ENCODE measurements at regions not wholly inside any gene's neighbourhood (a gene's known extent, or its start where the extent isn't known, plus 50 kb on each side); places are given as distances from the start of the nearest gene placed in this dataset.

GRCh38 chr15:87567406-87568030 is 689.0 kb downstream of the NTRK3 start:
- no peaks in the 10 kb centered on the region for H3K36me3 ChIP-seq (replicated peaks in 1 of 2; ENCODE audit: control insufficient read depth in 1 of 2, insufficient read depth in 2 of 2, low read length in 2 of 2)
- H3K4me2 ChIP-seq (ENCODE audit: low read depth, low read length) = no peak overlapping the region
- peaks cover 88% of the 10 kb centered on the region for H3K9me3 ChIP-seq (ENCODE audit: low read length)
- H2AFZ ChIP-seq (ENCODE audit: low read length) = no peak overlapping the region
- ATAC-seq = no peak
- POLR2A ChIA-PET = no interaction called here
- no peaks in the 10 kb centered on the region for H4K20me1 ChIP-seq (ENCODE audit: insufficient read depth, low read length)
- WGBS (ENCODE audit: low lambda C conversion rate) = 21% methylated on average over 3 of the region's 3 CpGs
- FAIRE-seq = no peak
- no peak for DNase-seq (ENCODE audit: low spot score)
- H3K79me2 ChIP-seq (ENCODE audit: insufficient read depth, low read length) = no peaks in the 10 kb centered on the region
- CTCF ChIA-PET (ENCODE audit: low intra/inter-chr PET ratio, low total read pairs) = no interaction called here
- H3K4me3 ChIP-seq (replicated peaks in 1 of 3; ENCODE audit: insufficient read depth in 1 of 3, low read depth in 2 of 3, low read length in 3 of 3) = no peak overlapping the region
- no peak overlapping the region for H3K27ac ChIP-seq (ENCODE audit: extremely low read length, insufficient read depth, low read length)
- TF ChIP-seq HIVEP1 (CRISPR knock-in tag; IDR thresholded peaks at IDR 0.05) = no peak
- TF ChIP-seq SKI (IDR thresholded peaks at IDR 0.05; ENCODE audit: partially characterized antibody) = no peak
- TF ChIP-seq TARDBP (CRISPR knock-in tag; IDR thresholded peaks at IDR 0.05) = no peak
- TF ChIP-seq PRDM4 (CRISPR knock-in tag; IDR thresholded peaks at IDR 0.05; ENCODE audit: borderline replicate concordance) = no peak
- no peak for TF ChIP-seq ZNF256 (CRISPR knock-in tag; conservative IDR thresholded peaks at IDR 0.05)
- no peak for TF ChIP-seq ZNF652 (CRISPR knock-in tag; IDR thresholded peaks at IDR 0.05; ENCODE audit: borderline replicate concordance, low read depth)
- TF ChIP-seq ZNF253 (CRISPR knock-in tag; IDR thresholded peaks at IDR 0.05; ENCODE audit: borderline replicate concordance) = no peak
- no peak for TF ChIP-seq KLF9 (CRISPR knock-in tag; IDR thresholded peaks at IDR 0.05; ENCODE audit: low read depth)
- TF ChIP-seq, protein P1, sequence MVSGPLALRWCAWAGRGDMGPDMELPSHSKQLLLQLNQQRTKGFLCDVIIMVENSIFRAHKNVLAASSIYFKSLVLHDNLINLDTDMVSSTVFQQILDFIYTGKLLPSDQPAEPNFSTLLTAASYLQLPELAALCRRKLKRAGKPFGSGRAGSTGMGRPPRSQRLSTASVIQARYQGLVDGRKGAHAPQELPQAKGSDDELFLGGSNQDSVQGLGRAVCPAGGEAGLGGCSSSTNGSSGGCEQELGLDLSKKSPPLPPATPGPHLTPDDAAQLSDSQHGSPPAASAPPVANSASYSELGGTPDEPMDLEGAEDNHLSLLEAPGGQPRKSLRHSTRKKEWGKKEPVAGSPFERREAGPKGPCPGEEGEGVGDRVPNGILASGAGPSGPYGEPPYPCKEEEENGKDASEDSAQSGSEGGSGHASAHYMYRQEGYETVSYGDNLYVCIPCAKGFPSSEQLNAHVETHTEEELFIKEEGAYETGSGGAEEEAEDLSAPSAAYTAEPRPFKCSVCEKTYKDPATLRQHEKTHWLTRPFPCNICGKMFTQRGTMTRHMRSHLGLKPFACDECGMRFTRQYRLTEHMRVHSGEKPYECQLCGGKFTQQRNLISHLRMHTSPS (CRISPR knock-in tag; IDR thresholded peaks at IDR 0.05; ENCODE audit: low read depth) = no peak
- TF ChIP-seq CCDC6 (CRISPR knock-in tag; IDR thresholded peaks at IDR 0.05) = no peak
- no peak for TF ChIP-seq ZNF282 (IDR thresholded peaks at IDR 0.05; ENCODE audit: partially characterized antibody)
- no peak for TF ChIP-seq ONECUT2 (CRISPR knock-in tag; IDR thresholded peaks at IDR 0.05)
- no peak for TF ChIP-seq ZMYM2 (CRISPR knock-in tag; IDR thresholded peaks at IDR 0.05)
- no peak for TF ChIP-seq ZNF160 (CRISPR knock-in tag; IDR thresholded peaks at IDR 0.05)
- TF ChIP-seq KLF15 (CRISPR knock-in tag; IDR thresholded peaks at IDR 0.05; ENCODE audit: borderline replicate concordance) = no peak
- intact Hi-C loops (cut with micrococcal nuclease; ENCODE audit: unreplicated experiment) = no loop called here
- in situ Hi-C loops (cut with HindIII; ENCODE audit: extremely low pct_ligation_motif_present, low pct_unique_long_range_greater_than_20kb) = no loop called here
- no peaks in the 10 kb centered on the region for H3K27me3 ChIP-seq (ENCODE audit: control insufficient read depth in 1 of 2, insufficient read depth in 2 of 2, low read length in 2 of 2)
- no peak overlapping the region for H3K9ac ChIP-seq (ENCODE audit: insufficient read depth, low read depth, low read length)
- BruUV-seq (replicated peaks) = no TSS peak
- H3K4me1 ChIP-seq (ENCODE audit: insufficient read depth, low read length) = no peaks in the 10 kb centered on the region

Measured in HepG2 (cell line).